NCI-H1694 (cell line): ENCODE measurements at regions not wholly inside any gene's neighbourhood (a gene's known extent, or its start where the extent isn't known, plus 50 kb on each side); places are given as distances from the start of the nearest gene placed in this dataset.
A peak's percentile ranks its signal among the peaks of the same experiment; 100 is the strongest.

Experiments used
- DNase-seq: peaks from one replicate; lab custom pipeline; 2025; lab: John Stamatoyannopoulos, UW

DNA sequence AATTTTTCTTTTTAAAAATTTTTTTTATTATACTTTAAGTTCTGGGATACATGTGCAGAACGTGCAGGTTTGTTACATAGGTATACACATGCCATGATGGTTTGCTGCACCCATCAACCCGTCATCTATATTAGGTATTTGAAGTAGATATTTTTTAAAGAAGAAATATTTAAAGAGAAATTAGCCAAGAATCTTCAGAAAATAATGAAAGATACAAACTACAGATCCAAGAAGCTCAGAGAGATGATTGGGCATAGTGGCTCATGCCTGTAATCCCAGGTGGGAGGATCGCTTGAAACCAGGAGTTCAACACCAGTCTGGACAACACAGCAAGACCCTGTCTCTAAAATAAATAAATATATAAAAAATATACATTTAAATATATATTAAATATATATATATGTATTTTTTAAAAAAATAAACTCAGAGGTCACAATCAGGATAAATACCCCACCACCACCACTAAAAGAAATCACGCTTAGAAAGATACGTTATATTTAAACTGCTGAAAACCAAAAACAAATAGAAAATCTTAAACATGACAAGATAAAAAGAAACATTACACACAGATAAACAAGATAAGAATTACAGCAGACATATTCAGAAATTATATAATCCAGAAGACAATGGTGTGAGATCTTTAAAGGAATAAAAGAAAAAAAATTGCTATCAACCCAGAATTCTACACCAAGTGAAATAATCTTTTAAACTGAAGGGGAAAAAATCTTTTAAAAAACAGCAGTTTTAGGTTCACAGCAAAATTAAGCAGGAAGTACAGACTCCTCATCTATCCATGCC, 57.5 kb downstream of the CSF2 start:
- no peak for DNase-seq

DNA sequence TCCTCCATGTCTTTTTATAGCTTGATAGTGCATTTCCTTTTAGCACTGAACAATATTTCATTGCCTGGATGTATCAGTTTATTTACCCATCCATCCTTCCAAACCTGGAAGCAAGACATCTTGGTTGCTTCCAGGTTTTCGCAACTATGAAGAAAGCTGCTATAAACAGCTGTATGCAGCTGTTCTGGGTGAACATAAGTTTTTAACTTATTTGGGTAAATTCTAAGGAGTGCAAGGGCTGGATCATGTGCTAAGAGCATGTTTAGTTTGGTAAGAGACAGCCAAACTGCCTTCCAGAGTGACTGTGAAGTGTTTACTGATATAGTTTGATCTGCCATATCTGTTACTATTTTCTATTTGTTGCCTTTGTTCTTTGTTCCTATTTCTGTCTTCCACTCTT, 58.5 kb downstream of the CSF2 start:
- DNase-seq: no peak

DNA sequence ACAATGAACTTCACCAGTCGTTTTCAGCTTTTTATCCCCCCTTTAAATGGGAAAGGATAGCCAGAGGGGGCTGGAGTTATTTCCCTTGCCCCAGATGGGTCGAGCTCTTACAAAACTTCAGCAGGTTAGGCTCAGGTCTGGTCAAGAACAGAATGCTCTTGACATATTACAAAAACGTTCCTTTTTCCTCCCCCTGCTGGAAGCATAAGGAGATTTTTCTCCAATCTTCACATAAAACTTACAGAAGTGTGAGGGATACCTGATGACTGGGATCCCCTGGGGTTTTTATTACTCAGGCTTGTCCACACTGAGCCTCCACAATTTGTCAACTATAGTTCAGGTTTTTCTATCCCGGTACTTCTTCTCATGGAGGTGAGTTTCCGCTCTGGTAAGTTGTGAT, 60.8 kb downstream of the CSF2 start:
- DNase-seq: no peak

DNA sequence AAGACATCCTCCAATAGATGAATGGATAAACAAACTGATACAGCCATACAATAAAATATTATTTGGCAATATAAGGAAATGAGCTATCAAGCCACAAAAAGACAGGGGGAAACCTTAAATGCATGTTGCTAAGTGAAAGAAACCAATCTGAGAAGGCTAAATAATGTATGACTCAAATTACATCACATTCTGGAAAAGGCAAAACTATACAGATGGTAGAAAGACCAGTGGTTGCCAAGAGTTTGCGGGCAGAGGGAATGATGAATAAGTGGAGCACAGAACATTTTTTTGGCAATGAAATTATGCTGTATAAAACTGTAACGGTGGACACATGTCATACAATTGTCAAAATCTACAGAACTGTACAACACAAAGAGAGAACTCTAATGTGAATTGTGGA, 63.3 kb downstream of the CSF2 start:
- peak; percentile 86 for DNase-seq

DNA sequence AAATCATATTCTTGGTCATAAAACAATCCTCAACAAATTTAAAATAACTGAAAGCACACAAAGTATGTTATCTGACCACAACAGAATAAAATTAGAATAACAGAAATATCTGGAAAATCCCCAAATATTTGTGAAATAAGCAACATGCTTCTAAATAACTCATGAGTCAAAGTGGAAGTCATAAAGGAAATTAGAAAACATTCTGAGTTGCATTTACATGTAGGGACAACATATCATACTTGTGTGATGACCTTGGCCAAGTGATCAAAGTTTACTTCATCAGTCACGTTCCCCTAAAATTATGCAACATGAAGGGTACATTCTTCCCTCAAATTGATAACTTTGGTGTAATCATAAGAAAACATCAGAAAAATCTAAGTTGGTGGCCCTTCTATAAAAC, 64.7 kb downstream of the CSF2 start:
- DNase-seq: no peak
